NCI-H82 (cell line): ENCODE measurements at regions not wholly inside any gene's neighbourhood (a gene's known extent, or its start where the extent isn't known, plus 50 kb on each side); places are given as distances from the start of the nearest gene placed in this dataset.

ENCODE experiments used
- DNase-seq: peaks from one replicate; lab custom pipeline; 2025; lab: John Stamatoyannopoulos, UW

GRCh38 chr7:68438016-68438415 lies 1160.3 kb upstream of the AUTS2 start:
- peak; percentile 11 for DNase-seq

- no peak for DNase-seq
Measured at GRCh38 chr7:68438811-68439210, 1159.5 kb upstream of the AUTS2 start.

- peak; percentile 15 for DNase-seq
Measured at GRCh38 chr7:68439897-68440296, 1158.4 kb upstream of the AUTS2 start.

- peak; percentile 39 for DNase-seq
Measured at GRCh38 chr7:68440866-68441265, 1157.4 kb upstream of the AUTS2 start.

- peak; percentile 59 for DNase-seq
Measured at GRCh38 chr7:68441645-68442044, 1156.6 kb upstream of the AUTS2 start.

GRCh38 chr7:68442931-68443631 lies 1155.2 kb upstream of the AUTS2 start:
- DNase-seq = no peak

- no peak for DNase-seq
Measured at GRCh38 chr7:68444042-68444441, 1154.2 kb upstream of the AUTS2 start.

GRCh38 chr7:68444956-68445355 lies 1153.3 kb upstream of the AUTS2 start:
- DNase-seq = no peak

- DNase-seq = no peak
Measured at GRCh38 chr7:68446183-68446582, 1152.1 kb upstream of the AUTS2 start.

- no peak for DNase-seq
Measured at GRCh38 chr7:68449099-68449498, 1149.2 kb upstream of the AUTS2 start.

GRCh38 chr7:68449816-68450215 lies 1148.5 kb upstream of the AUTS2 start:
- no peak for DNase-seq

- peak; percentile 71 for DNase-seq
Measured at GRCh38 chr7:68454931-68455330, 1143.3 kb upstream of the AUTS2 start.

- no peak for DNase-seq
Measured at GRCh38 chr7:68456469-68456868, 1141.8 kb upstream of the AUTS2 start.

- no peak for DNase-seq
Measured at GRCh38 chr7:68457481-68457880, 1140.8 kb upstream of the AUTS2 start.

GRCh38 chr7:68458010-68458908 lies 1140.0 kb upstream of the AUTS2 start:
- DNase-seq = no peak

GRCh38 chr7:68461430-68461829 lies 1136.8 kb upstream of the AUTS2 start:
- DNase-seq = no peak

- no peak for DNase-seq
Measured at GRCh38 chr7:68470836-68471435, 1127.3 kb upstream of the AUTS2 start.

GRCh38 chr7:68472688-68473087 lies 1125.6 kb upstream of the AUTS2 start:
- no peak for DNase-seq

GRCh38 chr7:68474661-68475216 lies 1123.5 kb upstream of the AUTS2 start:
- no peak for DNase-seq

GRCh38 chr7:68476966-68477365 lies 1121.3 kb upstream of the AUTS2 start:
- DNase-seq = no peak

GRCh38 chr7:68478326-68478725 lies 1119.9 kb upstream of the AUTS2 start:
- DNase-seq = no peak

- no peak for DNase-seq
Measured at GRCh38 chr7:68482800-68483199, 1115.5 kb upstream of the AUTS2 start.

- DNase-seq = no peak
Measured at GRCh38 chr7:68484731-68485130, 1113.5 kb upstream of the AUTS2 start.
